H1 (cell line): ENCODE measurements at regions not wholly inside any gene's neighbourhood (a gene's known extent, or its start where the extent isn't known, plus 50 kb on each side); places are given as distances from the start of the nearest gene placed in this dataset.

Source experiments
- CBX5 ChIP-seq: fragments of 300-800, 300-1000 bp; sonication (generic); IDR thresholded peaks from 2 replicates; pipeline ENCODE4 v1.7.1; 2016; ENCODE audit warnings: antibody characterized with exemption, low read length, low read depth
- RAD21 ChIP-seq, 2 experiments: IDR thresholded peaks in 1 of 2; conservative IDR thresholded peaks in 1 of 2; 2 replicates each; pipeline ENCODE4 v1.6.1; 2011; ENCODE audit warnings: low read depth in 2 of 2, low read length in 2 of 2, improper control_type of control experiment in 1 of 2, inconsistent platforms in 1 of 2, mild to moderate bottlenecking in 1 of 2, moderate library complexity in 1 of 2
- SP4 ChIP-seq: IDR thresholded peaks from 2 replicates; pipeline ENCODE4 v1.6.1; 2012; ENCODE audit warnings: low read length, inconsistent platforms

GRCh38 chr2:118565301-118565700 lies 282.1 kb downstream of the EN1 start (continued):
- TF ChIP-seq RAD21 (IDR thresholded peaks at IDR 0.05 in 1 of 2, conservative IDR thresholded peaks at IDR 0.05 in 1 of 2; ENCODE audit: low read depth in 2 of 2, low read length in 2 of 2) (no peak), CBX5 (no peak), SP4 (no peak)
